ENCODE measurements at regions not wholly inside any gene's neighbourhood (a gene's known extent, or its start where the extent isn't known, plus 50 kb on each side); places are given as distances from the start of the nearest gene placed in this dataset.

GRCh38 chr15:98398056-98398455 lies 250.3 kb upstream of the IGF1R start:
- TF ChIP-seq MYC (IDR thresholded peaks at IDR 0.05; ENCODE audit: low read depth, low read length) (no peak), MAX (IDR thresholded peaks at IDR 0.05; ENCODE audit: low read depth, low read length) (no peak), POLR2A (IDR thresholded peaks at IDR 0.05; ENCODE audit: extremely low read depth, insufficient read length) (no peak)
- H3K4me3 ChIP-seq (ENCODE audit: low read depth, low read length): no peak overlapping the region
- no peak for DNase-seq (ENCODE audit: low read depth)

- DNase-seq (ENCODE audit: low read depth): no peak
- no peak for TF ChIP-seq CTCF (IDR thresholded peaks at IDR 0.05; ENCODE audit: low read depth, low read length)
- no peak for TF ChIP-seq MYC (IDR thresholded peaks at IDR 0.05; ENCODE audit: low read depth, low read length)
- TF ChIP-seq MAX (IDR thresholded peaks at IDR 0.05; ENCODE audit: low read depth, low read length): no peak
- no peak for TF ChIP-seq POLR2A (IDR thresholded peaks at IDR 0.05; ENCODE audit: extremely low read depth, insufficient read length)
- H3K4me3 ChIP-seq (ENCODE audit: low read depth, low read length): no peak overlapping the region
These were observed 249.5 kb upstream of the IGF1R start for GRCh38 chr15:98398886-98399285.

- H3K4me3 ChIP-seq (ENCODE audit: low read depth, low read length): no peak overlapping the region
- DNase-seq (ENCODE audit: low read depth): no peak
- no peak for TF ChIP-seq CTCF (IDR thresholded peaks at IDR 0.05; ENCODE audit: low read depth, low read length)
- TF ChIP-seq MAX (IDR thresholded peaks at IDR 0.05; ENCODE audit: low read depth, low read length): no peak
- TF ChIP-seq MYC (IDR thresholded peaks at IDR 0.05; ENCODE audit: low read depth, low read length): no peak
- TF ChIP-seq POLR2A (IDR thresholded peaks at IDR 0.05; ENCODE audit: extremely low read depth, insufficient read length): no peak
These were observed 248.2 kb upstream of the IGF1R start for GRCh38 chr15:98400120-98400519.

- H3K4me3 ChIP-seq (ENCODE audit: low read depth, low read length): no peak overlapping the region
- peak; percentile 11 for DNase-seq (ENCODE audit: low read depth)
- TF ChIP-seq MAX (IDR thresholded peaks at IDR 0.05; ENCODE audit: low read depth, low read length) (no peak), POLR2A (IDR thresholded peaks at IDR 0.05; ENCODE audit: extremely low read depth, insufficient read length) (no peak), CTCF (IDR thresholded peaks at IDR 0.05; ENCODE audit: low read depth, low read length) (no peak), MYC (IDR thresholded peaks at IDR 0.05; ENCODE audit: low read depth, low read length) (no peak)
These were observed 247.3 kb upstream of the IGF1R start for GRCh38 chr15:98401029-98401428.

GRCh38 chr15:98402486-98402885 lies 245.9 kb upstream of the IGF1R start:
- no peak for DNase-seq (ENCODE audit: low read depth)
- TF ChIP-seq MAX (IDR thresholded peaks at IDR 0.05; ENCODE audit: low read depth, low read length): no peak
- no peak for TF ChIP-seq POLR2A (IDR thresholded peaks at IDR 0.05; ENCODE audit: extremely low read depth, insufficient read length)
- no peak overlapping the region for H3K4me3 ChIP-seq (ENCODE audit: low read depth, low read length)

- no peak overlapping the region for H3K4me3 ChIP-seq (ENCODE audit: low read depth, low read length)
- no peak for DNase-seq (ENCODE audit: low read depth)
- TF ChIP-seq MYC (IDR thresholded peaks at IDR 0.05; ENCODE audit: low read depth, low read length): no peak
- TF ChIP-seq MAX (IDR thresholded peaks at IDR 0.05; ENCODE audit: low read depth, low read length): no peak
- no peak for TF ChIP-seq CTCF (IDR thresholded peaks at IDR 0.05; ENCODE audit: low read depth, low read length)
- TF ChIP-seq POLR2A (IDR thresholded peaks at IDR 0.05; ENCODE audit: extremely low read depth, insufficient read length): no peak
These were observed 245.2 kb upstream of the IGF1R start for GRCh38 chr15:98403169-98403568.

GRCh38 chr15:98403569-98403968 lies 244.8 kb upstream of the IGF1R start:
- no peak for TF ChIP-seq MAX (IDR thresholded peaks at IDR 0.05; ENCODE audit: low read depth, low read length)
- TF ChIP-seq MYC (IDR thresholded peaks at IDR 0.05; ENCODE audit: low read depth, low read length): no peak
- no peak for TF ChIP-seq CTCF (IDR thresholded peaks at IDR 0.05; ENCODE audit: low read depth, low read length)
- no peak for TF ChIP-seq POLR2A (IDR thresholded peaks at IDR 0.05; ENCODE audit: extremely low read depth, insufficient read length)
- no peak overlapping the region for H3K4me3 ChIP-seq (ENCODE audit: low read depth, low read length)
- DNase-seq (ENCODE audit: low read depth): no peak

Data from NB4 (cell line).